HCT116 (cell line): ENCODE measurements at regions not wholly inside any gene's neighbourhood (a gene's known extent, or its start where the extent isn't known, plus 50 kb on each side); places are given as distances from the start of the nearest gene placed in this dataset.

Source experiments
- ATAC-seq: fragments of 200-7000 bp; cut with Tn5 transposase; 2 replicates; pipeline ENCODE4 v1.9.1; 2020; ENCODE audit warnings: mild to moderate bottlenecking, moderate library complexity
- BruUV-seq: library from RNA; stranded (reverse); fragments of 400-500 nt; replicated peaks from 2 replicates; lab custom pipeline; 2021; lab: Mats Ljungman, UMichigan
- CTCF ChIA-PET: fragments of 300-600 bp; sonication (Branson Sonifier 250); formaldehyde crosslinking; loops from one replicate; lab custom pipeline; 2021; ENCODE audit warnings: antibody characterized with exemption; lab: Charles Lee
- POLR2A ChIA-PET: fragments of 300-600, 350-600 bp; sonication (Branson Sonifier 250); formaldehyde crosslinking; loops from one replicate; lab custom pipeline; 2021; ENCODE audit warnings: antibody characterized with exemption; lab: Charles Lee
- RAD21 ChIA-PET, 2 experiments: fragments of 300-600 bp; sonication (Branson Sonifier 250); formaldehyde crosslinking; loops; one replicate each; lab custom pipeline; 2023; ENCODE audit warnings: low total read pairs in 2 of 2; ENCODE audit not compliant: uncharacterized antibody in 2 of 2, unreplicated experiment in 2 of 2, low non-redundant PET in 1 of 2; lab: Charles Lee
- DNase-seq: peaks from one replicate; pipeline ENCODE4 v3.0.0-alpha.2; 2010; ENCODE audit warnings: low read depth, low spot score
- H2AFZ ChIP-seq: fragments of 200-600 bp; shearing (Covaris generic), sonication (generic); 2 replicates; pipeline ENCODE4 v1.6.1; 2017; ENCODE audit warnings: low read depth, mixed run types, mixed read lengths, antibody characterized with exemption, low read length; ENCODE audit not compliant: poor library complexity, severe bottlenecking
- H3K27ac ChIP-seq: 2 replicates; pipeline ENCODE4 v1.5.1; 2012; ENCODE audit warnings: low read depth, low read length
- H3K27me3 ChIP-seq: fragments of 200-600 bp; sonication (generic); 2 replicates; pipeline ENCODE4 v1.6.1; 2016; ENCODE audit warnings: mixed run types, low read length, mixed read lengths; ENCODE audit not compliant: insufficient read depth
- H3K36me3 ChIP-seq, 2 experiments: fragments of 200-500 bp in 1 of 2; fragments of 200-600 bp in 1 of 2; sonication (Bioruptor generic) in 1 of 2; sonication (generic) in 1 of 2; 2 replicates each; pipeline versions ENCODE4 v1.5.1 to v1.6.1; 2014 to 2016; ENCODE audit warnings: low read length in 2 of 2, inconsistent platforms in 1 of 2, mixed read lengths in 1 of 2, mixed run types in 1 of 2; ENCODE audit not compliant: insufficient read depth in 2 of 2, control insufficient read depth in 1 of 2
- H3K4me1 ChIP-seq, 2 experiments: fragments of 200-600 bp in 1 of 2; sonication (generic) in 1 of 2; 2 replicates each; pipeline versions ENCODE4 v1.5.1 to v1.6.1; 2012 to 2017; ENCODE audit warnings: low read length in 2 of 2, inconsistent platforms in 1 of 2, mild to moderate bottlenecking in 1 of 2, mixed read lengths in 1 of 2, mixed run types in 1 of 2, moderate library complexity in 1 of 2; ENCODE audit not compliant: insufficient read depth in 2 of 2, control insufficient read depth in 1 of 2
- H3K4me2 ChIP-seq: fragments of 200-600 bp; sonication (generic); 2 replicates; pipeline ENCODE4 v1.6.1; 2017; ENCODE audit warnings: mixed run types, low read length, mixed read lengths
- H3K4me3 ChIP-seq, 2 experiments: fragments of 200-600 bp in 1 of 2; sonication (generic) in 1 of 2; replicated peaks in 1 of 2; 2 replicates each; pipeline ENCODE4 v1.5.1; 2011 to 2016; ENCODE audit warnings: low read length in 2 of 2, control low read depth in 1 of 2, low read depth in 1 of 2, mild to moderate bottlenecking in 1 of 2, mixed read lengths in 1 of 2, mixed run types in 1 of 2
- H3K79me2 ChIP-seq: fragments of 200-600 bp; sonication (generic); 2 replicates; pipeline ENCODE4 v1.6.1; 2017; ENCODE audit warnings: mild to moderate bottlenecking, mixed run types, low read length, moderate library complexity, mixed read lengths; ENCODE audit not compliant: insufficient read depth
- H3K9ac ChIP-seq: fragments of 200-600 bp; sonication (generic); 2 replicates; pipeline ENCODE4 v1.6.1; 2016; ENCODE audit warnings: low read length, mixed read lengths
- H3K9me2 ChIP-seq: fragments of 200-600 bp; sonication (generic), shearing (Covaris generic); 2 replicates; pipeline ENCODE4 v1.6.1; 2017; ENCODE audit warnings: mixed run types, mild to moderate bottlenecking, moderate library complexity; ENCODE audit not compliant: insufficient read depth
- H3K9me3 ChIP-seq, 2 experiments: fragments of 200-500 bp in 1 of 2; fragments of 200-600 bp in 1 of 2; sonication (Bioruptor generic) in 1 of 2; sonication (generic) in 1 of 2; 2 replicates each; pipeline ENCODE4 v1.6.1; 2014 to 2017; ENCODE audit warnings: low read length in 2 of 2, mixed read lengths in 2 of 2, inconsistent platforms in 1 of 2, low read depth in 1 of 2, mild to moderate bottlenecking in 1 of 2, mixed run types in 1 of 2, moderate library complexity in 1 of 2; ENCODE audit not compliant: control insufficient read depth in 1 of 2, insufficient read depth in 1 of 2
- H4K20me1 ChIP-seq: fragments of 200-600 bp; sonication (generic), shearing (Covaris generic); 2 replicates; pipeline ENCODE4 v1.6.1; 2017; ENCODE audit warnings: mixed run types, mild to moderate bottlenecking, moderate library complexity; ENCODE audit not compliant: insufficient read depth
- EGR1 ChIP-seq: IDR thresholded peaks from 2 replicates; pipeline ENCODE4 v1.6.1; 2012; ENCODE audit warnings: low read depth
- ELF1 ChIP-seq: IDR thresholded peaks from 2 replicates; pipeline ENCODE4 v1.6.1; 2012; ENCODE audit warnings: low read depth, borderline replicate concordance
- EZH2phosphoT487 ChIP-seq: fragments of 200-600 bp; IDR thresholded peaks from 2 replicates; pipeline ENCODE4 v1.6.1; 2018; ENCODE audit warnings: antibody characterized with exemption, borderline replicate concordance
- POLR2AphosphoS5 ChIP-seq: IDR thresholded peaks from 2 replicates; pipeline ENCODE4 v1.6.1; 2011; ENCODE audit warnings: mild to moderate bottlenecking, low read depth, low read length, moderate library complexity
- YY1 ChIP-seq: IDR thresholded peaks from 2 replicates; pipeline ENCODE4 v1.6.1; 2011; ENCODE audit warnings: low read length, low read depth, moderate library complexity, mild to moderate bottlenecking; ENCODE audit not compliant: insufficient replicate concordance; ENCODE audit errors: extremely low read depth
- ZBTB33 ChIP-seq: IDR thresholded peaks from 2 replicates; pipeline ENCODE4 v1.6.1; 2011; ENCODE audit warnings: mild to moderate bottlenecking, low read length, moderate library complexity; ENCODE audit not compliant: insufficient replicate concordance; ENCODE audit errors: extremely low read depth
- intact Hi-C: fragments of 100-400 bp; cut with micrococcal nuclease; formaldehyde crosslinking; loops from 2 replicates; pipeline ENCODE4 v1.10.0; 2022
- TF ChIP-seq, protein P1 (sequence below): IDR thresholded peaks from 2 replicates; pipeline ENCODE4 v1.6.1; 2012

- H3K4me1 ChIP-seq, result peaks cover 0 to 9% of the 10 kb centered on the region in 2 experiments; a peak in 2 of 4 replicates
- no peak overlapping the region for H3K4me2 ChIP-seq
- no peak for DNase-seq
- no TSS peak for BruUV-seq
- intact Hi-C loops, result no loop called here
- H3K9me3 ChIP-seq, result peaks cover 0 to 6% of the 10 kb centered on the region in 2 experiments; a peak in 1 of 4 replicates
- H3K27ac ChIP-seq, result no peak overlapping the region
- no peak overlapping the region for H3K9ac ChIP-seq
- CTCF ChIA-PET, result no interaction called here
- H3K4me3 ChIP-seq, result no peak overlapping the region
- no peaks in the 10 kb centered on the region for H4K20me1 ChIP-seq
- RAD21 ChIA-PET, result no interaction called here
- H2AFZ ChIP-seq, result no peak overlapping the region
- POLR2A ChIA-PET, result interaction anchor here (1.5 kb wide), 1 partner anchor 9 kb away, joined by 5 read pairs; no protein-coding TSS in a partner anchor
- no peaks in the 10 kb centered on the region for H3K79me2 ChIP-seq
- H3K9me2 ChIP-seq, result no peaks in the 10 kb centered on the region
- H3K27me3 ChIP-seq, result no peaks in the 10 kb centered on the region
- H3K36me3 ChIP-seq, result no peaks in the 10 kb centered on the region
- TF ChIP-seq ELF1 (no peak), POLR2AphosphoS5 (no peak), EGR1 (no peak)
- TF ChIP-seq, protein P1, sequence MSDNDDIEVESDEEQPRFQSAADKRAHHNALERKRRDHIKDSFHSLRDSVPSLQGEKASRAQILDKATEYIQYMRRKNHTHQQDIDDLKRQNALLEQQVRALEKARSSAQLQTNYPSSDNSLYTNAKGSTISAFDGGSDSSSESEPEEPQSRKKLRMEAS, result no peak
- no peak for ATAC-seq
These were observed 68.5 kb upstream of the GSE1 start for GRCh38 chr16:85544668-85545067.

DNA sequence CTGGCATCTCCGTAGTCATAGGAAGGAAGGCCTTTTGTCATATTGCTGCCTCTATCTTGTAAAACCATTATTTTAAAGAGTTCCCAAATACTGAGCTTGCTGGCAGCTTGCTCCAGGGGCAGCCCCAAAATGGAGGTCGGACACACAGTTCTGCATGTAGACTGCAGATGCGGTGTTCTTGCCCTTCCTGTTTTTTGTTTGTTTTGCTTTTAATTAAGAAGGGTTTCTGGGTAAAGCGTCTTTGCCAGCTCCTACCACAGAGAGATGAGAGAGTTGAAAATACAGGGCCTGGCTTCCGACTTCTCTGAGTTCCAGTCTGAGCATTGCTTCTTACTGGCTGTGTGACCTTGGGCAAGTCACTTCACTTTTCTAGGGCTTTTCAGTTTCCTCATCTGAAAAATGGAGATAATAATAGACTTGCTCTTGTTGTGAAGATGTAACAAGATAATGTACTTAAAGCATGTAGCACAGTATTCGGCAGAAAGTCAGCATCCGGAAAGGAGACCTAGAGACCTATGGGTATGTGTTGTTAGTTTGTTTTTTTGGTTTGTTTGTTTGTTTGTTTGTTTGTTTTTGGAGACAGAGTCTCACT lies 67.8 kb upstream of the GSE1 start:
- no peaks in the 10 kb centered on the region for H3K27me3 ChIP-seq
- DNase-seq, result no peak
- no peaks in the 10 kb centered on the region for H3K9me2 ChIP-seq
- CTCF ChIA-PET, result no interaction called here
- H3K9ac ChIP-seq, result no peak overlapping the region
- H3K27ac ChIP-seq, result no peak overlapping the region
- BruUV-seq, result no TSS peak
- peaks cover 0 to 9% of the 10 kb centered on the region in 2 experiments; a peak in 2 of 4 replicates for H3K4me1 ChIP-seq
- no peak overlapping the region for H3K4me2 ChIP-seq
- H2AFZ ChIP-seq, result no peak overlapping the region
- H3K4me3 ChIP-seq, result no peak overlapping the region
- POLR2A ChIA-PET, result interaction anchor here (1.5 kb wide), 1 partner anchor 8 kb away, joined by 5 read pairs; no protein-coding TSS in a partner anchor
- ATAC-seq, result no peak
- intact Hi-C loops, result no loop called here
- RAD21 ChIA-PET, result no interaction called here
- H3K79me2 ChIP-seq, result no peaks in the 10 kb centered on the region
- no peaks in the 10 kb centered on the region for H4K20me1 ChIP-seq
- TF ChIP-seq EZH2phosphoT487 (no peak), POLR2AphosphoS5 (no peak), ZBTB33 (no peak), YY1 (no peak), EGR1 (no peak)
- no peaks in the 10 kb centered on the region for H3K36me3 ChIP-seq
- H3K9me3 ChIP-seq, result no peaks in the 10 kb centered on the region; a peak in 1 of 4 replicates
